ENCODE measurements at regions not wholly inside any gene's neighbourhood (a gene's known extent, or its start where the extent isn't known, plus 50 kb on each side); places are given as distances from the start of the nearest gene placed in this dataset.

DNA sequence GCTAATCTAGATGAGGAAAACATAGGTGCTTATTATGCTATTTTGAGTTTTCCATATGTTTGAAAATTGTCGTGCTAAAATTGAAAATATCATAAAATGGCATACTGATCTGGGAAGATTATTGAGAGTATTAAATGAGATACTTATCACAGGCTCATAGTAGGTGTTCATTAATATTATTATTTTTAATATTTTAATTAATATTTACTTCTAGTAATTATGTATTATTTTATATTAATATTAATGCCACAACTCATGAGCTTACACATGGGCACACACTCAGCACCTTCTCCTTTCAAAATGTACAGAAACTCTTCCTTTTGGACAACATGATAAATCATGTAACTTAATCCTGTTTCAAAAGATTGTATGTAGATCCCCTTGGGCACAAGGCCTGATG lies 223.6 kb downstream of the RAB28 start:
- H3K9me3 Mint-ChIP-seq, result no peaks in the 10 kb centered on the region
- peaks cover 30% of the 10 kb centered on the region for H3K4me1 Mint-ChIP-seq (ENCODE audit: unreplicated experiment)
- TF ChIP-seq, protein P1, sequence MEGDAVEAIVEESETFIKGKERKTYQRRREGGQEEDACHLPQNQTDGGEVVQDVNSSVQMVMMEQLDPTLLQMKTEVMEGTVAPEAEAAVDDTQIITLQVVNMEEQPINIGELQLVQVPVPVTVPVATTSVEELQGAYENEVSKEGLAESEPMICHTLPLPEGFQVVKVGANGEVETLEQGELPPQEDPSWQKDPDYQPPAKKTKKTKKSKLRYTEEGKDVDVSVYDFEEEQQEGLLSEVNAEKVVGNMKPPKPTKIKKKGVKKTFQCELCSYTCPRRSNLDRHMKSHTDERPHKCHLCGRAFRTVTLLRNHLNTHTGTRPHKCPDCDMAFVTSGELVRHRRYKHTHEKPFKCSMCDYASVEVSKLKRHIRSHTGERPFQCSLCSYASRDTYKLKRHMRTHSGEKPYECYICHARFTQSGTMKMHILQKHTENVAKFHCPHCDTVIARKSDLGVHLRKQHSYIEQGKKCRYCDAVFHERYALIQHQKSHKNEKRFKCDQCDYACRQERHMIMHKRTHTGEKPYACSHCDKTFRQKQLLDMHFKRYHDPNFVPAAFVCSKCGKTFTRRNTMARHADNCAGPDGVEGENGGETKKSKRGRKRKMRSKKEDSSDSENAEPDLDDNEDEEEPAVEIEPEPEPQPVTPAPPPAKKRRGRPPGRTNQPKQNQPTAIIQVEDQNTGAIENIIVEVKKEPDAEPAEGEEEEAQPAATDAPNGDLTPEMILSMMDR (conservative IDR thresholded peaks at IDR 0.05), result no peak
- H3K36me3 Mint-ChIP-seq, result peaks cover 4% of the 10 kb centered on the region
- no peak overlapping the region for H3K27ac Mint-ChIP-seq
- no peaks in the 10 kb centered on the region for H3K27me3 Mint-ChIP-seq
- no peak overlapping the region for H3K4me3 Mint-ChIP-seq
- DNase-seq (ENCODE audit: extremely low spot score, unreplicated experiment), result no peak

DNA sequence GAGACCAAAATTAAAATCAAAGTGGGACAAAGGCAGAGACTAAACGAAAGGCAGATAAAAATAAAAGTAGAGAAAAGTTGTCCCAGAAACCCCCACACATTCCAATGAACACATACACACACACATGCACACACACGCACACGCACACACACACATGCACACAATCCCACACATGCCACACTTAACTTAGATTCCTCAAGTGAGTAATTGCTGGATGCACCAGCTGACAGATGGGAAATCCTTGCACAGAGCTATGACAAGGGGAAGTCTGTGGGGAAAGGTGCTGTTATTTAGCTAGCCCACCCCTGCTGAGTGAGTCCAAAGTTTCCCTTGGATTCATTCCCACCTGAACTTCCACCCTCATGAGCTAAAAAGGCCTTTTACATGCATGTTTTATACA lies 233.9 kb downstream of the RAB28 start:
- H3K27ac Mint-ChIP-seq, result no peak overlapping the region
- no peaks in the 10 kb centered on the region for H3K4me1 Mint-ChIP-seq (ENCODE audit: unreplicated experiment)
- TF ChIP-seq, protein P1 (conservative IDR thresholded peaks at IDR 0.05), result no peak
- no peaks in the 10 kb centered on the region for H3K27me3 Mint-ChIP-seq
- no peak for DNase-seq (ENCODE audit: extremely low spot score, unreplicated experiment)
- peaks cover 8% of the 10 kb centered on the region for H3K9me3 Mint-ChIP-seq
- no peak overlapping the region for H3K4me3 Mint-ChIP-seq
- no peaks in the 10 kb centered on the region for H3K36me3 Mint-ChIP-seq

DNA sequence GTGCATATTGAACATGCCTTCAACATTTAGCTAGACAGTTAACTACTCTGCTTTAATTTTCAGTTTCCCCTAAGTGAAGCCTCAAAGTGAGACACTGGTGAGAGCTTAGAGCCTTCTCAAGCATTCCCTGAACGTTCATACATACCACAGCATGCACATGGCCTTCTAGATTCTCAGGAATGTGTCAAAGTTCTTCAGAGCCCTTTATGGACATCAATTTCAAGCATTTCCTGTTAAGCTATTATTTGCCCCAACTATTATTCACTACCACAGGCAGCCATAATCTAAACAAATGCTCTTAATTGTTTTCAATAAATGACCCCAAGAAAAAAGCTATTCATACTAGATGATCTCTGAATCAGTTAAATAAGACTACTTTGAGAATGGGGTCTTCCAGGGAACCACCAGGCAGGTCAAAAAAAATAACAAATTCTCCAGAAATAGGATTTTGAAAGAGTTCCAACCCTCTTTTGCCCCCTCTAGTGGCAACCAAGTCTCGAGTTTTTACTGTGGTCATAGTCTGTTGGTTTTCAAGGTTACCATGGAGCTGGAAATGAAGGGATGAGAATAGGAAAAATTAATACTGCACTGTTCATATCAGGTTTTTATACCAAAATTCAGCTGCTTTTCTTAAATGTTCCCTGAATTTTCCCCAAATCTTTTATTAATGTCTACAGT lies 235.4 kb downstream of the RAB28 start:
- Mint-ChIP-seq H3K36me3 (no peaks in the 10 kb centered on the region), H3K4me1 (ENCODE audit: unreplicated experiment) (peaks cover 5% of the 10 kb centered on the region), H3K9me3 (peaks cover 8% of the 10 kb centered on the region), H3K27ac (no peak overlapping the region), H3K27me3 (no peaks in the 10 kb centered on the region), H3K4me3 (no peak overlapping the region)
- no peak for DNase-seq (ENCODE audit: extremely low spot score, unreplicated experiment)
- TF ChIP-seq, protein P1 (conservative IDR thresholded peaks at IDR 0.05), result peak; percentile 65

DNA sequence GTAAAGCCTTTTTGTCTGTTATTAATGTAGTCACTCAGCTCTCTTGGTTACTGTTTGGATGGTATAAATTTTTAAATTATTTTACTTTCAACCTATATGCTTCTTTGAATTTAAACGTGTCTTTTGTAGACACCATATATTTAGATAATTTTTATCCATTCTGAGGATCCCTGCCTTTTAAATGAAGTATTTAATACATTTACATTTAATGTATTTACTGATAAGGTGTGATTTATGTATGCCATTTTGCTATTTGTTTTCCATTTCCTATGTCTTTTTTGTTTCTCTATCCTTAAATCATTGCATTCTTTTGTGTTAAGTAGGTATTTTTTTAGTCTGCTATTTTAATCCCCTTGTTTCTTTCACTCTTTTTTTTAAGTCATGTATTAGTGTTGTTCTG lies 238.0 kb downstream of the RAB28 start:
- Mint-ChIP-seq H3K27ac (no peak overlapping the region), H3K27me3 (no peaks in the 10 kb centered on the region), H3K4me3 (no peak overlapping the region), H3K9me3 (peaks cover 8% of the 10 kb centered on the region), H3K36me3 (no peaks in the 10 kb centered on the region), H3K4me1 (ENCODE audit: unreplicated experiment) (peaks cover 5% of the 10 kb centered on the region)
- TF ChIP-seq, protein P1 (conservative IDR thresholded peaks at IDR 0.05), result no peak
- DNase-seq (ENCODE audit: extremely low spot score, unreplicated experiment), result no peak

DNA sequence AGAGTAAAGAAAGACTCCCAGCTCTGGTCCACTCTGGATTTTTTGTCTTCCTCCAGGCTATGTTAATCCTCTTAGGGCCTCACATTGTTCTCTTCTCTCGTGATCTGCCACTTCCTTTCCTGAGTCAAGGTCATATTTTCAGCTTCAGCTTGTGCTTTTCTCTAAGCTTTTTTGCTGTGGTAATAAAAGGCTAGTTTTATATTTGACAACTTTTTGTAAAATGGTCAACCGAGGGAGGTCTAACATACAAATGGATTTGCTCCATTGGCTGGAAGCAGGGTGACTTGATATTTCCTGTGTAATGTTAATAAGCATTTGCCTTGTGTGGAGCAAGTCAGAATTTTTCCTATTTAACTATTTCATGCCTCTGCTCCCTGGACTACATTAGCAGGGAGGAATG lies 239.7 kb downstream of the RAB28 start:
- H3K4me1 Mint-ChIP-seq (ENCODE audit: unreplicated experiment), result peaks cover 5% of the 10 kb centered on the region
- no peak overlapping the region for H3K4me3 Mint-ChIP-seq
- TF ChIP-seq, protein P1 (conservative IDR thresholded peaks at IDR 0.05), result no peak
- peaks cover 8% of the 10 kb centered on the region for H3K9me3 Mint-ChIP-seq
- H3K27me3 Mint-ChIP-seq, result no peaks in the 10 kb centered on the region
- no peaks in the 10 kb centered on the region for H3K36me3 Mint-ChIP-seq
- DNase-seq (ENCODE audit: extremely low spot score, unreplicated experiment), result no peak
- H3K27ac Mint-ChIP-seq, result no peak overlapping the region

All from type B pancreatic cell (in vitro differentiated cells).